IPS-20b (cell line): ENCODE measurements at regions not wholly inside any gene's neighbourhood (a gene's known extent, or its start where the extent isn't known, plus 50 kb on each side); places are given as distances from the start of the nearest gene placed in this dataset.

Experiments
- H3K27ac ChIP-seq: one replicate; pipeline ENCODE4 v1.5.1; 2013; ENCODE audit warnings: low read length
- H3K27me3 ChIP-seq: 2 replicates; pipeline ENCODE4 v1.6.1; 2013; ENCODE audit warnings: mild to moderate bottlenecking, low read length, inconsistent platforms; ENCODE audit not compliant: insufficient read depth
- H3K36me3 ChIP-seq: 2 replicates; pipeline ENCODE4 v1.6.1; 2013; ENCODE audit warnings: low read depth, mild to moderate bottlenecking, inconsistent platforms, low read length, moderate library complexity; ENCODE audit not compliant: insufficient read depth
- H3K4me1 ChIP-seq: 2 replicates; pipeline ENCODE4 v1.6.1; 2013; ENCODE audit warnings: mild to moderate bottlenecking, control low read depth, inconsistent platforms, low read length, moderate library complexity; ENCODE audit not compliant: insufficient read depth
- H3K4me3 ChIP-seq: 2 replicates; pipeline ENCODE4 v1.5.1; 2013; ENCODE audit warnings: mild to moderate bottlenecking, low read length, inconsistent platforms
- H3K9ac ChIP-seq: 2 replicates; pipeline ENCODE4 v1.6.1; 2013; ENCODE audit warnings: low read depth, mild to moderate bottlenecking, inconsistent platforms, low read length, moderate library complexity
- H3K9me3 ChIP-seq: 2 replicates; pipeline ENCODE4 v1.6.1; 2013; ENCODE audit warnings: mild to moderate bottlenecking, low read depth, low read length, inconsistent platforms; ENCODE audit not compliant: insufficient read depth

GRCh38 chr1:218991089-218991488 lies 182.6 kb upstream of the LYPLAL1 start:
- no peaks in the 10 kb centered on the region for H3K36me3 ChIP-seq
- no peaks in the 10 kb centered on the region for H3K9me3 ChIP-seq
- no peak overlapping the region for H3K9ac ChIP-seq

GRCh38 chr1:218994615-218995014 lies 179.1 kb upstream of the LYPLAL1 start:
- no peaks in the 10 kb centered on the region for H3K36me3 ChIP-seq
- H3K9ac ChIP-seq, result no peak overlapping the region
- H3K4me3 ChIP-seq, result no peak overlapping the region
- H3K27ac ChIP-seq, result no peak overlapping the region
- H3K27me3 ChIP-seq, result no peaks in the 10 kb centered on the region
- no peaks in the 10 kb centered on the region for H3K4me1 ChIP-seq
- H3K9me3 ChIP-seq, result no peaks in the 10 kb centered on the region

More at GRCh38 chr1:218991089-218991488, 182.6 kb upstream of the LYPLAL1 start:
- Histone ChIP-seq H3K27ac (no peak overlapping the region), H3K4me3 (no peak overlapping the region), H3K27me3 (no peaks in the 10 kb centered on the region), H3K4me1 (no peaks in the 10 kb centered on the region)

DNA sequence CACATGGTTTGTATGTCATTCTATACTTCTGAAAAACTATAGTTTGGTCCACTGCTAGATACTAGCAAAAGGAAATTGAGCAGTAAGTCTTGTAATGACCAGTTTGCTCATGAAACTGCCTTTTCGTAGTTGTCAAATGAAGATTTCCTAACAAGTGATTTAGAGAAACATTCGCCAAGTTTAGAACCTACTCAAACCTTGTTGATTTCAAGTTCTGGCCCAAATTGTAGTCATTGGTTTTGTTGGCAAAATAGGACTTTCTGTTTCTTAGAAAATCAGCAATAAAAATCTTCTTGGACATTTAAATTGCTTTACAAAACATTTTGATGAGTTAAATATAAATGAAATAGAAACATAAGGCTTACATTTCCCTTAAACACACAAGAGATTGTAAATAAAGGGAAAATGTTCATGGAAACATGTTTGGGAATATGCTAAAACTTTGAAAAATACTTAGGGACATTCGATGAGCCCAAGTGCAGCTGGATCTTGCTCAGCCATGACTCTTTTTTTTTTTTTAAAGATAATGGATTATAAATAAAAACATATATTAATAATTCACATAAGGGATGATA lies 178.5 kb upstream of the LYPLAL1 start:
- Histone ChIP-seq H3K9me3 (no peaks in the 10 kb centered on the region), H3K4me1 (no peaks in the 10 kb centered on the region), H3K27me3 (no peaks in the 10 kb centered on the region), H3K9ac (no peak overlapping the region), H3K4me3 (no peak overlapping the region), H3K27ac (no peak overlapping the region), H3K36me3 (no peaks in the 10 kb centered on the region)

- no peaks in the 10 kb centered on the region for H3K4me1 ChIP-seq
- no peak overlapping the region for H3K27ac ChIP-seq
- no peaks in the 10 kb centered on the region for H3K36me3 ChIP-seq
- H3K9me3 ChIP-seq, result no peaks in the 10 kb centered on the region
- H3K27me3 ChIP-seq, result no peaks in the 10 kb centered on the region
- H3K9ac ChIP-seq, result no peak overlapping the region
- H3K4me3 ChIP-seq, result no peak overlapping the region
Observed at GRCh38 chr1:218996362-218996761, 177.3 kb upstream of the LYPLAL1 start.

GRCh38 chr1:219000005-219000404 lies 173.7 kb upstream of the LYPLAL1 start:
- Histone ChIP-seq H3K4me3 (no peak overlapping the region), H3K4me1 (no peaks in the 10 kb centered on the region), H3K9me3 (peaks cover 4% of the 10 kb centered on the region; the same call in 1 of the 2 replicates)

GRCh38 chr1:219000631-219001030 lies 173.0 kb upstream of the LYPLAL1 start:
- no peaks in the 10 kb centered on the region for H3K36me3 ChIP-seq
- H3K27me3 ChIP-seq, result no peaks in the 10 kb centered on the region
- no peak overlapping the region for H3K9ac ChIP-seq
- no peaks in the 10 kb centered on the region for H3K4me1 ChIP-seq
- H3K4me3 ChIP-seq, result no peak overlapping the region
- peaks cover 4% of the 10 kb centered on the region; the same call in 1 of the 2 replicates for H3K9me3 ChIP-seq
- H3K27ac ChIP-seq, result no peak overlapping the region

More at GRCh38 chr1:219000005-219000404, 173.7 kb upstream of the LYPLAL1 start:
- Histone ChIP-seq H3K27ac (no peak overlapping the region), H3K9ac (no peak overlapping the region), H3K36me3 (no peaks in the 10 kb centered on the region), H3K27me3 (no peaks in the 10 kb centered on the region)

DNA sequence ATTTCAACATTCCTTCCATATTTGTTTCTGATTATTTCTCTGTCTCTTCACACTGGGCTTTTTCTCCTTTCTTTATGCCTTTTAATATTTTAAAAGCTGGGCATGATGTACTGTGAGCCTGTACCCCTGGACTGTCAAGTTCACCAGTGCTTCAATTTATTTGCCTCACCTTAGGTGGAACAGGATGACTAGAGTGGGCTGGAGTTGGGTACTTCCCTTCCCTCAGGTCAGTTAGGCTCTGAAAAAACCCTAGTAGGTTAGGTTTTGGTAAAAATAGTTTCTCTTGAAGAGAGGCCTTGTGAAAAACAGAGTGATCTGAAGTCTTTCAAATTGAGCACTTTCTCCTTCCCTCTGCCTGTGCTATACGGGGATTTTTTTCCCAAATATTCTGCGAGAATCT lies 163.0 kb upstream of the LYPLAL1 start:
- no peaks in the 10 kb centered on the region for H3K36me3 ChIP-seq
- H3K27me3 ChIP-seq, result no peaks in the 10 kb centered on the region
- H3K27ac ChIP-seq, result no peak overlapping the region
- H3K9me3 ChIP-seq, result no peaks in the 10 kb centered on the region
- no peaks in the 10 kb centered on the region for H3K4me1 ChIP-seq
- H3K4me3 ChIP-seq, result no peak overlapping the region
- no peak overlapping the region for H3K9ac ChIP-seq

DNA sequence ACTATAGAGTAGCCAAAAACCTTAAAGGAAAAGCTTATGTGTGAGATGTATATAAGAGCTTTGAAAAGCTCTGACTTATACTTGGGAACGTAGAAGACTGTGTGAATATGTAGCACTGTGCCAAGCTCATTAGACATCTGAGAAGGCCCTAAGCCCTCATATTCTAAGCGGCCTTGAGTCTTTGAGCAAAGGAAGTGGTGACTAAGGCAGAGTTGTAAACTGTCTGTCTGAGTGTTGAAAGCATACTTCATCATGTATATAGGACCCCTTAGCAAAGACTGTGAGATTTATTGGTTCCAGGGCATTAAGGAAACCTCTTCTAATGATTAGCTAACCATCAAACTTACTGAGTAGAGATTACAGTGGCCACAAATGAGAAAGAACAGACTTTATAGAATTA lies 153.3 kb upstream of the LYPLAL1 start:
- H3K4me3 ChIP-seq, result no peak overlapping the region
- no peaks in the 10 kb centered on the region for H3K4me1 ChIP-seq
- no peak overlapping the region for H3K27ac ChIP-seq
- H3K9me3 ChIP-seq, result no peaks in the 10 kb centered on the region
- H3K27me3 ChIP-seq, result no peaks in the 10 kb centered on the region
- H3K9ac ChIP-seq, result no peak overlapping the region
- H3K36me3 ChIP-seq, result no peaks in the 10 kb centered on the region

GRCh38 chr1:219020846-219021245 lies 152.8 kb upstream of the LYPLAL1 start:
- Histone ChIP-seq H3K27me3 (no peaks in the 10 kb centered on the region), H3K9me3 (no peaks in the 10 kb centered on the region), H3K9ac (no peak overlapping the region), H3K4me1 (no peaks in the 10 kb centered on the region), H3K36me3 (no peaks in the 10 kb centered on the region), H3K27ac (no peak overlapping the region), H3K4me3 (no peak overlapping the region)

GRCh38 chr1:219027146-219027673 lies 146.5 kb upstream of the LYPLAL1 start:
- Histone ChIP-seq H3K27ac (no peak overlapping the region), H3K36me3 (no peaks in the 10 kb centered on the region), H3K9ac (no peak overlapping the region), H3K9me3 (no peaks in the 10 kb centered on the region), H3K4me1 (no peaks in the 10 kb centered on the region), H3K4me3 (no peak overlapping the region), H3K27me3 (no peaks in the 10 kb centered on the region)

GRCh38 chr1:219031809-219032208 lies 141.9 kb upstream of the LYPLAL1 start:
- no peaks in the 10 kb centered on the region for H3K4me1 ChIP-seq
- H3K27me3 ChIP-seq, result no peaks in the 10 kb centered on the region
- no peaks in the 10 kb centered on the region for H3K9me3 ChIP-seq
- H3K27ac ChIP-seq, result no peak overlapping the region
- H3K4me3 ChIP-seq, result no peak overlapping the region
- no peak overlapping the region for H3K9ac ChIP-seq
- no peaks in the 10 kb centered on the region for H3K36me3 ChIP-seq

GRCh38 chr1:219038398-219038797 lies 135.3 kb upstream of the LYPLAL1 start:
- Histone ChIP-seq H3K4me1 (no peaks in the 10 kb centered on the region; the same call in 1 of the 2 replicates), H3K9me3 (peaks cover 11% of the 10 kb centered on the region), H3K27me3 (no peaks in the 10 kb centered on the region), H3K9ac (no peak overlapping the region), H3K36me3 (no peaks in the 10 kb centered on the region), H3K27ac (no peak overlapping the region), H3K4me3 (no peak overlapping the region)
